ENCODE measurements at regions not wholly inside any gene's neighbourhood (a gene's known extent, or its start where the extent isn't known, plus 50 kb on each side); places are given as distances from the start of the nearest gene placed in this dataset.
A peak's percentile ranks its signal among the peaks of the same experiment; 100 is the strongest.

- no peak for TF ChIP-seq CTCF (conservative IDR thresholded peaks at IDR 0.05)
- Mint-ChIP-seq H3K9me3 (no peaks in the 10 kb centered on the region), H3K4me1 (ENCODE audit: unreplicated experiment) (no peaks in the 10 kb centered on the region), H3K4me3 (no peak overlapping the region), H3K27ac (no peak overlapping the region), H3K27me3 (no peaks in the 10 kb centered on the region), H3K36me3 (no peaks in the 10 kb centered on the region)
- DNase-seq (ENCODE audit: extremely low spot score, unreplicated experiment): no peak
Observed at GRCh38 chr7:124284937-124285336, 252.1 kb upstream of the TMEM229A start.

- no peak overlapping the region for H3K4me3 Mint-ChIP-seq
- H3K27me3 Mint-ChIP-seq: peaks cover 4% of the 10 kb centered on the region
- peak; percentile 71 for TF ChIP-seq CTCF (conservative IDR thresholded peaks at IDR 0.05)
- no peaks in the 10 kb centered on the region for H3K4me1 Mint-ChIP-seq (ENCODE audit: unreplicated experiment)
- H3K27ac Mint-ChIP-seq: no peak overlapping the region
- DNase-seq (ENCODE audit: extremely low spot score, unreplicated experiment): no peak
- no peaks in the 10 kb centered on the region for H3K36me3 Mint-ChIP-seq
- H3K9me3 Mint-ChIP-seq: peaks cover 5% of the 10 kb centered on the region
Observed at GRCh38 chr7:124276005-124276622, 243.2 kb upstream of the TMEM229A start.

- no peak for TF ChIP-seq CTCF (conservative IDR thresholded peaks at IDR 0.05)
- no peaks in the 10 kb centered on the region for H3K4me1 Mint-ChIP-seq (ENCODE audit: unreplicated experiment)
- peaks cover 5% of the 10 kb centered on the region for H3K9me3 Mint-ChIP-seq
- H3K27ac Mint-ChIP-seq: no peak overlapping the region
- no peak overlapping the region for H3K4me3 Mint-ChIP-seq
- H3K27me3 Mint-ChIP-seq: peaks cover 4% of the 10 kb centered on the region
- no peak for DNase-seq (ENCODE audit: extremely low spot score, unreplicated experiment)
- no peaks in the 10 kb centered on the region for H3K36me3 Mint-ChIP-seq
Observed at GRCh38 chr7:124275411-124275810, 242.5 kb upstream of the TMEM229A start.

- Mint-ChIP-seq H3K4me1 (ENCODE audit: unreplicated experiment) (no peaks in the 10 kb centered on the region), H3K27ac (no peak overlapping the region), H3K9me3 (no peaks in the 10 kb centered on the region), H3K27me3 (no peaks in the 10 kb centered on the region), H3K4me3 (no peak overlapping the region), H3K36me3 (no peaks in the 10 kb centered on the region)
- no peak for DNase-seq (ENCODE audit: extremely low spot score, unreplicated experiment)
- no peak for TF ChIP-seq CTCF (conservative IDR thresholded peaks at IDR 0.05)
Observed at GRCh38 chr7:124269774-124270173, 236.9 kb upstream of the TMEM229A start.

GRCh38 chr7:124267154-124267553 lies 234.3 kb upstream of the TMEM229A start:
- H3K36me3 Mint-ChIP-seq: no peaks in the 10 kb centered on the region
- DNase-seq (ENCODE audit: extremely low spot score, unreplicated experiment): no peak
- no peak overlapping the region for H3K4me3 Mint-ChIP-seq
- H3K27me3 Mint-ChIP-seq: no peaks in the 10 kb centered on the region
- H3K4me1 Mint-ChIP-seq (ENCODE audit: unreplicated experiment): no peaks in the 10 kb centered on the region
- H3K27ac Mint-ChIP-seq: no peak overlapping the region
- no peaks in the 10 kb centered on the region for H3K9me3 Mint-ChIP-seq
- TF ChIP-seq CTCF (conservative IDR thresholded peaks at IDR 0.05): no peak
